CD8-positive, alpha-beta memory T cell (primary cell): ENCODE measurements at regions not wholly inside any gene's neighbourhood (a gene's known extent, or its start where the extent isn't known, plus 50 kb on each side); places are given as distances from the start of the nearest gene placed in this dataset.

ENCODE experiments used
- CTCF ChIA-PET: fragments of 350-600 bp; sonication (Branson Sonifier 250); formaldehyde crosslinking; loops from one replicate; lab custom pipeline; 2021; ENCODE audit warnings: antibody characterized with exemption; lab: Charles Lee
- POLR2A ChIA-PET: fragments of 350-600 bp; sonication (Branson Sonifier 250); formaldehyde crosslinking; loops from one replicate; lab custom pipeline; 2021; ENCODE audit warnings: antibody characterized with exemption; lab: Charles Lee
- DNase-seq, 5 donors: peaks; one replicate each; pipeline versions ENCODE4 v3.0.0 to v3.0.0-alpha.2; 2020 to 2022; ENCODE audit warnings: mixed read lengths in 1 of 5
- H3K27ac ChIP-seq: one replicate; pipeline ENCODE4 v1.7.0; 2013; ENCODE audit warnings: low read depth, mild to moderate bottlenecking, low read length, moderate library complexity
- H3K27me3 ChIP-seq: 2 replicates; pipeline ENCODE4 v1.7.0; 2013; ENCODE audit warnings: low read length, mild to moderate bottlenecking; ENCODE audit not compliant: insufficient read depth, poor library complexity, severe bottlenecking
- H3K36me3 ChIP-seq: 2 replicates; pipeline ENCODE4 v1.7.0; 2013; ENCODE audit warnings: mild to moderate bottlenecking, low read length, moderate library complexity; ENCODE audit not compliant: insufficient read depth
- H3K4me1 ChIP-seq: 2 replicates; pipeline ENCODE4 v1.7.0; 2013; ENCODE audit warnings: mild to moderate bottlenecking, low read length, moderate library complexity; ENCODE audit not compliant: insufficient read depth
- H3K4me3 ChIP-seq: 2 replicates; pipeline ENCODE4 v1.7.0; 2013; ENCODE audit warnings: mild to moderate bottlenecking, low read length
- H3K9me3 ChIP-seq: 2 replicates; pipeline ENCODE4 v1.7.0; 2013; ENCODE audit warnings: mild to moderate bottlenecking, low read length
- H3K27ac Mint-ChIP-seq, 8 donors: one replicate each; pipeline ENCODE4 v1.8.0; 2020 to 2021; ENCODE audit warnings: mixed read lengths in 8 of 8, mild to moderate bottlenecking in 6 of 8, inconsistent platforms in 3 of 8, moderate library complexity in 3 of 8
- H3K27me3 Mint-ChIP-seq, 2 donors: one replicate each; pipeline ENCODE4 v1.8.0; 2020 to 2021; ENCODE audit warnings: mixed read lengths in 2 of 2, mild to moderate bottlenecking in 1 of 2, moderate library complexity in 1 of 2
- H3K36me3 Mint-ChIP-seq, 3 donors: one replicate each; pipeline ENCODE4 v1.8.0; 2020 to 2021; ENCODE audit warnings: mixed read lengths in 3 of 3, inconsistent platforms in 1 of 3, mild to moderate bottlenecking in 1 of 3
- H3K4me1 Mint-ChIP-seq, 3 donors: one replicate each; pipeline ENCODE4 v1.8.0; 2020 to 2021; ENCODE audit warnings: mixed read lengths in 3 of 3, inconsistent platforms in 1 of 3, mild to moderate bottlenecking in 1 of 3
- H3K4me3 Mint-ChIP-seq, 7 donors: one replicate each; pipeline ENCODE4 v1.8.0; 2020 to 2021; ENCODE audit warnings: mixed read lengths in 7 of 7, mild to moderate bottlenecking in 6 of 7, moderate library complexity in 4 of 7, inconsistent platforms in 2 of 7
- H3K9me3 Mint-ChIP-seq, 5 donors: one replicate each; pipeline ENCODE4 v1.8.0; 2020 to 2022; ENCODE audit warnings: mixed read lengths in 5 of 5, mild to moderate bottlenecking in 3 of 5, moderate library complexity in 2 of 5, inconsistent platforms in 1 of 5

- H3K9me3 ChIP-seq: no peaks in the 10 kb centered on the region
- H3K36me3 ChIP-seq: no peaks in the 10 kb centered on the region
- no peaks in the 10 kb centered on the region for H3K27me3 ChIP-seq
- H3K27ac ChIP-seq: no peak overlapping the region
- H3K36me3 Mint-ChIP-seq: no peaks in the 10 kb centered on the region
- H3K4me1 ChIP-seq: no peaks in the 10 kb centered on the region
- no peak overlapping the region for H3K4me3 ChIP-seq
- H3K4me3 Mint-ChIP-seq: no peak overlapping the region
- ChIA-PET POLR2A (no interaction called here), CTCF (no interaction called here)
- H3K27me3 Mint-ChIP-seq: peaks cover 6 to 10% of the 10 kb centered on the region in 2 donors
- DNase-seq: no peak
- H3K27ac Mint-ChIP-seq: no peak overlapping the region
- H3K4me1 Mint-ChIP-seq: no peaks in the 10 kb centered on the region
- peaks cover 0 to 1% (median 0%) of the 10 kb centered on the region in 5 donors for H3K9me3 Mint-ChIP-seq
Measured at GRCh38 chr7:24341691-24342413, 57.9 kb downstream of the NPY start.

- no peak for DNase-seq
- Histone ChIP-seq H3K9me3 (no peaks in the 10 kb centered on the region), H3K27ac (no peak overlapping the region), H3K4me1 (no peaks in the 10 kb centered on the region), H3K27me3 (no peaks in the 10 kb centered on the region), H3K36me3 (no peaks in the 10 kb centered on the region), H3K4me3 (no peak overlapping the region)
- H3K9me3 Mint-ChIP-seq: peaks cover 0 to 1% (median 0%) of the 10 kb centered on the region in 5 donors
- no peaks in the 10 kb centered on the region for H3K36me3 Mint-ChIP-seq
- no peaks in the 10 kb centered on the region for H3K4me1 Mint-ChIP-seq
- ChIA-PET POLR2A (no interaction called here), CTCF (no interaction called here)
- H3K4me3 Mint-ChIP-seq: no peak overlapping the region
- peaks cover 0 to 6% of the 10 kb centered on the region in 2 donors for H3K27me3 Mint-ChIP-seq
- H3K27ac Mint-ChIP-seq: no peak overlapping the region
Measured at GRCh38 chr7:24343614-24344013, 59.6 kb downstream of the NPY start.

- Mint-ChIP-seq H3K9me3 (peaks cover 0 to 2% (median 0%) of the 10 kb centered on the region in 5 donors), H3K27ac (no peak overlapping the region), H3K36me3 (no peaks in the 10 kb centered on the region), H3K4me1 (no peaks in the 10 kb centered on the region), H3K27me3 (peaks cover 8 to 28% of the 10 kb centered on the region in 2 donors), H3K4me3 (no peak overlapping the region)
- no peaks in the 10 kb centered on the region for H3K9me3 ChIP-seq
- CTCF ChIA-PET: no interaction called here
- POLR2A ChIA-PET: no interaction called here
- H3K4me3 ChIP-seq: no peak overlapping the region
- no peak overlapping the region for H3K27ac ChIP-seq
- no peaks in the 10 kb centered on the region for H3K36me3 ChIP-seq
- no peak for DNase-seq
- H3K27me3 ChIP-seq: no peaks in the 10 kb centered on the region
- H3K4me1 ChIP-seq: no peaks in the 10 kb centered on the region
Measured at GRCh38 chr7:24346129-24346528, 62.1 kb downstream of the NPY start.

- Histone ChIP-seq H3K27me3 (peaks cover under 1% of the 10 kb centered on the region), H3K4me3 (no peak overlapping the region), H3K27ac (no peak overlapping the region), H3K4me1 (no peaks in the 10 kb centered on the region), H3K36me3 (no peaks in the 10 kb centered on the region), H3K9me3 (no peaks in the 10 kb centered on the region)
- Mint-ChIP-seq H3K9me3 (peaks cover 0 to 2% (median 0%) of the 10 kb centered on the region in 5 donors), H3K36me3 (no peaks in the 10 kb centered on the region), H3K27me3 (peaks cover 11 to 32% of the 10 kb centered on the region in 2 donors), H3K4me3 (no peak overlapping the region), H3K4me1 (no peaks in the 10 kb centered on the region), H3K27ac (no peak overlapping the region)
- ChIA-PET POLR2A (no interaction called here), CTCF (no interaction called here)
- DNase-seq: no peak
Measured at GRCh38 chr7:24346716-24347115, 62.7 kb downstream of the NPY start.

- no peak overlapping the region for H3K4me3 ChIP-seq
- ChIA-PET CTCF (no interaction called here), POLR2A (no interaction called here)
- H3K9me3 Mint-ChIP-seq: peaks cover 0 to 2% (median 0%) of the 10 kb centered on the region in 5 donors
- no peak overlapping the region for H3K27ac ChIP-seq
- no peak overlapping the region for H3K27ac Mint-ChIP-seq
- H3K9me3 ChIP-seq: no peaks in the 10 kb centered on the region
- H3K27me3 ChIP-seq: peaks cover 4% of the 10 kb centered on the region
- peaks cover 11 to 33% of the 10 kb centered on the region in 2 donors for H3K27me3 Mint-ChIP-seq
- H3K4me1 Mint-ChIP-seq: no peaks in the 10 kb centered on the region
- H3K4me1 ChIP-seq: no peaks in the 10 kb centered on the region
- no peaks in the 10 kb centered on the region for H3K36me3 ChIP-seq
- no peaks in the 10 kb centered on the region for H3K36me3 Mint-ChIP-seq
- H3K4me3 Mint-ChIP-seq: no peak overlapping the region
- no peak for DNase-seq
Measured at GRCh38 chr7:24349339-24349738, 65.3 kb downstream of the NPY start.

- Mint-ChIP-seq H3K4me3 (no peak overlapping the region), H3K4me1 (peaks cover 0 to 5% (median 0%) of the 10 kb centered on the region in 3 donors), H3K36me3 (no peaks in the 10 kb centered on the region), H3K27me3 (peaks cover 8 to 25% of the 10 kb centered on the region in 2 donors), H3K9me3 (peaks cover 0 to 2% (median 0%) of the 10 kb centered on the region in 5 donors), H3K27ac (no peak overlapping the region)
- H3K27me3 ChIP-seq: peaks cover 4% of the 10 kb centered on the region
- ChIA-PET CTCF (no interaction called here), POLR2A (no interaction called here)
- no peak overlapping the region for H3K27ac ChIP-seq
- H3K4me1 ChIP-seq: no peaks in the 10 kb centered on the region
- DNase-seq: no peak
- H3K36me3 ChIP-seq: no peaks in the 10 kb centered on the region
- no peaks in the 10 kb centered on the region for H3K9me3 ChIP-seq
- H3K4me3 ChIP-seq: no peak overlapping the region
Measured at GRCh38 chr7:24354456-24354855, 70.5 kb downstream of the NPY start.

GRCh38 chr7:24356718-24357386 is 72.9 kb downstream of the NPY start:
- Mint-ChIP-seq H3K27me3 (peaks cover 2 to 3% of the 10 kb centered on the region in 2 donors), H3K9me3 (peaks cover 0 to 2% (median 0%) of the 10 kb centered on the region in 5 donors), H3K27ac (no peak overlapping the region), H3K4me3 (no peak overlapping the region), H3K4me1 (peaks cover 0 to 5% (median 0%) of the 10 kb centered on the region in 3 donors), H3K36me3 (no peaks in the 10 kb centered on the region)
- Histone ChIP-seq H3K27me3 (peaks cover 2% of the 10 kb centered on the region), H3K4me1 (no peaks in the 10 kb centered on the region), H3K27ac (no peak overlapping the region), H3K9me3 (no peaks in the 10 kb centered on the region), H3K36me3 (no peaks in the 10 kb centered on the region), H3K4me3 (no peak overlapping the region)
- CTCF ChIA-PET: interaction anchor here (0.7 kb wide), 1 partner anchor 28 kb away, joined by 4 read pairs; no protein-coding TSS in a partner anchor
- DNase-seq: no peak
- POLR2A ChIA-PET: no interaction called here

- Histone ChIP-seq H3K9me3 (no peaks in the 10 kb centered on the region), H3K27me3 (no peaks in the 10 kb centered on the region), H3K4me1 (no peaks in the 10 kb centered on the region), H3K36me3 (no peaks in the 10 kb centered on the region), H3K4me3 (no peak overlapping the region), H3K27ac (no peak overlapping the region)
- Mint-ChIP-seq H3K36me3 (no peaks in the 10 kb centered on the region), H3K9me3 (no peaks in the 10 kb centered on the region), H3K4me3 (no peak overlapping the region), H3K27ac (no peak overlapping the region), H3K4me1 (peaks cover 0 to 5% (median 0%) of the 10 kb centered on the region in 3 donors), H3K27me3 (peaks cover 0 to 7% of the 10 kb centered on the region in 2 donors)
- POLR2A ChIA-PET: no interaction called here
- CTCF ChIA-PET: no interaction called here
- no peak for DNase-seq
Measured at GRCh38 chr7:24361001-24361400, 77.0 kb downstream of the NPY start.
